CD4-positive, CD25-positive, alpha-beta regulatory T cell (primary cell): ENCODE measurements at regions not wholly inside any gene's neighbourhood (a gene's known extent, or its start where the extent isn't known, plus 50 kb on each side); places are given as distances from the start of the nearest gene placed in this dataset.
"Not testable (repeated sequence)": the region's sequence is repeated elsewhere in the genome, so short reads cannot be mapped to it uniquely, and the experiment has no call there.

Experiments
- ATAC-seq, 2 donors: fragments of 150-1000 bp; cut with Tn5 transposase; one replicate each; pipeline ENCODE4 v1.10.0; 2021; ENCODE audit warnings: low read depth in 2 of 2, moderate number of reproducible peaks in 2 of 2, moderate library complexity in 1 of 2
- DNase-seq, 3 donors: peaks; one replicate each; pipeline versions ENCODE4 v3.0.0 to v3.0.0-alpha.2; 2012 to 2022; ENCODE audit warnings: mixed read lengths in 1 of 3
- H3K27ac ChIP-seq: one replicate; pipeline ENCODE4 v1.7.0; 2013; ENCODE audit warnings: mild to moderate bottlenecking, low read length; ENCODE audit not compliant: insufficient read depth, poor library complexity, severe bottlenecking
- H3K27me3 ChIP-seq: one replicate; pipeline ENCODE4 v1.7.0; 2013; ENCODE audit warnings: low read length; ENCODE audit not compliant: control insufficient read depth, insufficient read depth
- H3K36me3 ChIP-seq: one replicate; pipeline ENCODE4 v1.7.0; 2013; ENCODE audit warnings: mild to moderate bottlenecking, low read length, moderate library complexity; ENCODE audit not compliant: control insufficient read depth, insufficient read depth
- H3K4me1 ChIP-seq: 2 replicates; pipeline ENCODE4 v1.7.0; 2013; ENCODE audit warnings: mild to moderate bottlenecking, low read length; ENCODE audit not compliant: insufficient read depth, control insufficient read depth, poor library complexity, severe bottlenecking
- H3K4me3 ChIP-seq: one replicate; pipeline ENCODE4 v1.7.0; 2013; ENCODE audit warnings: low read depth, mild to moderate bottlenecking, low read length, moderate library complexity
- H3K9me3 ChIP-seq, 2 experiments: 1 replicate in 1 of 2; 2 replicates in 1 of 2; pipeline ENCODE4 v1.7.0; 2013; ENCODE audit warnings: low read length in 2 of 2, mild to moderate bottlenecking in 1 of 2, moderate library complexity in 1 of 2; ENCODE audit not compliant: control insufficient read depth in 2 of 2
- H3K27ac Mint-ChIP-seq, 3 donors: one replicate each; pipeline ENCODE4 v1.8.0; 2020 to 2022; ENCODE audit warnings: mild to moderate bottlenecking in 3 of 3, mixed read lengths in 3 of 3, moderate library complexity in 2 of 3
- H3K27me3 Mint-ChIP-seq: one replicate; pipeline ENCODE4 v1.8.0; 2022; ENCODE audit warnings: mild to moderate bottlenecking, mixed read lengths
- H3K36me3 Mint-ChIP-seq: one replicate; pipeline ENCODE4 v1.8.0; 2020; ENCODE audit warnings: mixed read lengths
- H3K4me1 Mint-ChIP-seq, 4 donors: one replicate each; pipeline ENCODE4 v1.8.0; 2020 to 2022; ENCODE audit warnings: mixed read lengths in 4 of 4, mild to moderate bottlenecking in 1 of 4
- H3K4me3 Mint-ChIP-seq, 4 donors: one replicate each; pipeline ENCODE4 v1.8.0; 2020 to 2022; ENCODE audit warnings: mild to moderate bottlenecking in 4 of 4, mixed read lengths in 4 of 4, moderate library complexity in 3 of 4
- H3K9me3 Mint-ChIP-seq, 7 donors: one replicate each; pipeline ENCODE4 v1.8.0; 2020 to 2022; ENCODE audit warnings: mixed read lengths in 7 of 7, mild to moderate bottlenecking in 3 of 7, moderate library complexity in 2 of 7

DNA sequence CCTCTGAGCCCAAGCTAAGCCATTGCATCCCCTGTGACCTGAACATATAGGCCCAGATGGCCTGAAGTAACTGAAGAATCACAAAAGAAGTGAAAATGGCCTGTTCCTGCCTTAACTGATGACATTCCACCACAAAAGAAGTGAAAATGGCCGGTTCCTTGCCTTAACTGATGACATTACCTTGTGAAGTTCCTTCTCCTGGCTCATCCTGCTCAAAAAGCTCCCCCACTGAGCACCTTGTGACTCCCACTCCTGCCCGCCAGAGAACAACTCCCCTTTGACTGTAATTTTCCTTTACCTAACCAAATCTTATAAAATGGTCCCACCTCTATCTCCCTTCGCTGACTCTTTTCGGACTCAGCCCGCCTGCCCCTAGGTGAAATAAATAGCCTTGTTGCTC, 399.5 kb upstream of the ZNF804A start:
- not testable (repeated sequence) for H3K27ac Mint-ChIP-seq, H3K27me3 Mint-ChIP-seq, H3K9me3 Mint-ChIP-seq, H3K4me3 ChIP-seq, DNase-seq, H3K27me3 ChIP-seq, H3K36me3 ChIP-seq, H3K36me3 Mint-ChIP-seq, H3K4me1 ChIP-seq, H3K27ac ChIP-seq, H3K4me1 Mint-ChIP-seq, ATAC-seq, H3K4me3 Mint-ChIP-seq, H3K9me3 ChIP-seq

GRCh38 chr2:184199274-184199673, 399.1 kb upstream of the ZNF804A start:
- H3K4me1 Mint-ChIP-seq: no peaks in the 10 kb centered on the region
- Histone ChIP-seq H3K27me3 (no peaks in the 10 kb centered on the region), H3K9me3 (peaks cover 0 to 5% of the 10 kb centered on the region in 2 experiments), H3K4me1 (no peaks in the 10 kb centered on the region), H3K36me3 (no peaks in the 10 kb centered on the region), H3K4me3 (no peak overlapping the region), H3K27ac (no peak overlapping the region)
- H3K9me3 Mint-ChIP-seq: peaks cover 0 to 7% (median 0%) of the 10 kb centered on the region in 7 donors
- H3K27me3 Mint-ChIP-seq: no peaks in the 10 kb centered on the region
- no peak overlapping the region for H3K4me3 Mint-ChIP-seq
- DNase-seq (no peak), ATAC-seq (no peak)
- no peaks in the 10 kb centered on the region for H3K36me3 Mint-ChIP-seq
- H3K27ac Mint-ChIP-seq: no peak overlapping the region

- DNase-seq (no peak), ATAC-seq (no peak)
- Mint-ChIP-seq H3K9me3 (peaks cover 0 to 7% (median 0%) of the 10 kb centered on the region in 7 donors), H3K36me3 (no peaks in the 10 kb centered on the region), H3K4me3 (no peak overlapping the region), H3K4me1 (no peaks in the 10 kb centered on the region), H3K27ac (no peak overlapping the region), H3K27me3 (no peaks in the 10 kb centered on the region)
- H3K36me3 ChIP-seq: no peaks in the 10 kb centered on the region
- no peak overlapping the region for H3K4me3 ChIP-seq
- no peaks in the 10 kb centered on the region for H3K27me3 ChIP-seq
- peaks cover 0 to 5% of the 10 kb centered on the region in 2 experiments for H3K9me3 ChIP-seq
- H3K4me1 ChIP-seq: no peaks in the 10 kb centered on the region
- no peak overlapping the region for H3K27ac ChIP-seq
Measured at GRCh38 chr2:184201246-184201645, 397.1 kb upstream of the ZNF804A start.

GRCh38 chr2:184203661-184204060, 394.7 kb upstream of the ZNF804A start:
- Histone ChIP-seq H3K36me3 (no peaks in the 10 kb centered on the region), H3K27me3 (no peaks in the 10 kb centered on the region), H3K4me1 (no peaks in the 10 kb centered on the region), H3K9me3 (peaks cover 0 to 5% of the 10 kb centered on the region in 2 experiments), H3K27ac (no peak overlapping the region), H3K4me3 (no peak overlapping the region)
- no peaks in the 10 kb centered on the region for H3K36me3 Mint-ChIP-seq
- no peak overlapping the region for H3K27ac Mint-ChIP-seq
- H3K4me1 Mint-ChIP-seq: no peaks in the 10 kb centered on the region
- no peak for DNase-seq
- H3K9me3 Mint-ChIP-seq: peaks cover 0 to 7% (median 0%) of the 10 kb centered on the region in 7 donors
- H3K4me3 Mint-ChIP-seq: no peak overlapping the region
- ATAC-seq: no peak
- no peaks in the 10 kb centered on the region for H3K27me3 Mint-ChIP-seq

DNA sequence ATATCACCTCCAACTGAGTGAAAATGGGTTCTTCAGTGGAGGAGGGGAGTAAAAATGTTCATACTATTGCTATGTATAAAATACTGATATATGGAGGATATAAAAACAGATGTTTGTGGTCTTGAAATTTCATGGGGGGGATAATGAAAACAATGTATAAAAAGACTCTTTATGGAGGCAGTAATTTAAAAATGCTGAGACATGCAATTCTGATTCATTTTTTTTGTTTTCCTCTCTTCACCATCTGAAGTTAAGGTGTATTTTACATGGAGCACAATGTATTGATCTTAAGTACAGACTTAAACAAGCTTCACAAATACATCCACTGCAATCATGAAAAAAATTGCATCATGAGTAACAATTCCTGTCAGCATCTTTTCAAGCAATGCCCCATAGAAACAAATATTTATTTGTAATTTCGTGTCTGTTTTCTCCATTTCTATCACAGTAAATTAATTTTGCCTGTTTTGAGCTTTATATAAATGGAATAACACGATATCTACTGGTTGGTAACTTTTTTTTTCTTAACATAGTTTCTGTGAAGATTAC, 393.2 kb upstream of the ZNF804A start:
- no peak overlapping the region for H3K4me3 Mint-ChIP-seq
- H3K9me3 Mint-ChIP-seq: peaks cover 0 to 2% (median 0%) of the 10 kb centered on the region in 7 donors
- H3K27ac ChIP-seq: no peak overlapping the region
- H3K4me3 ChIP-seq: no peak overlapping the region
- no peaks in the 10 kb centered on the region for H3K36me3 Mint-ChIP-seq
- H3K27ac Mint-ChIP-seq: no peak overlapping the region
- H3K9me3 ChIP-seq: peaks cover 2 to 5% of the 10 kb centered on the region in 2 experiments
- no peaks in the 10 kb centered on the region for H3K27me3 Mint-ChIP-seq
- H3K4me1 ChIP-seq: no peaks in the 10 kb centered on the region
- ATAC-seq (no peak), DNase-seq (no peak)
- no peaks in the 10 kb centered on the region for H3K4me1 Mint-ChIP-seq
- no peaks in the 10 kb centered on the region for H3K36me3 ChIP-seq
- no peaks in the 10 kb centered on the region for H3K27me3 ChIP-seq

DNA sequence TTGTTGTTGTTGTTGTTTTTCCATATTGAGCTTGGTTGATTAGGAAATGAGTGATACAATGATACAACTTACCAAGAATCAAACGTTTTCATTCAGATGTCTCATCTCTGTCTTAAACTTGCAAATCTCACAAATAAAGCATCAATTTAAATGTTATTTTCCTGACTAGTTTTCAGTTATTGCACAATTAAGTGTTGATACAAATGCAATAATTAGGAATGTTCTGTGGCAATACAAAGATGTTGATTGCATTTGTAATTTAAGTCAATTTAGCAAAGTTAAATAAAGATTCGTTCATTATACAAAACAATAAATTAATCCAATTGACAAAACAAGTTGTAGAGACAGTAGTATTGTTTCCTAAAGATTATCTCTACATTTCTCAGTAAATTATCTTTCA, 392.3 kb upstream of the ZNF804A start:
- no peak overlapping the region for H3K4me3 ChIP-seq
- Mint-ChIP-seq H3K9me3 (peaks cover 0 to 2% (median 0%) of the 10 kb centered on the region in 7 donors), H3K4me1 (no peaks in the 10 kb centered on the region), H3K27me3 (no peaks in the 10 kb centered on the region), H3K27ac (no peak overlapping the region), H3K4me3 (no peak overlapping the region), H3K36me3 (no peaks in the 10 kb centered on the region)
- no peaks in the 10 kb centered on the region for H3K4me1 ChIP-seq
- peaks cover 2 to 5% of the 10 kb centered on the region in 2 experiments for H3K9me3 ChIP-seq
- ATAC-seq: no peak
- H3K36me3 ChIP-seq: no peaks in the 10 kb centered on the region
- no peak for DNase-seq
- no peak overlapping the region for H3K27ac ChIP-seq
- H3K27me3 ChIP-seq: no peaks in the 10 kb centered on the region

DNA sequence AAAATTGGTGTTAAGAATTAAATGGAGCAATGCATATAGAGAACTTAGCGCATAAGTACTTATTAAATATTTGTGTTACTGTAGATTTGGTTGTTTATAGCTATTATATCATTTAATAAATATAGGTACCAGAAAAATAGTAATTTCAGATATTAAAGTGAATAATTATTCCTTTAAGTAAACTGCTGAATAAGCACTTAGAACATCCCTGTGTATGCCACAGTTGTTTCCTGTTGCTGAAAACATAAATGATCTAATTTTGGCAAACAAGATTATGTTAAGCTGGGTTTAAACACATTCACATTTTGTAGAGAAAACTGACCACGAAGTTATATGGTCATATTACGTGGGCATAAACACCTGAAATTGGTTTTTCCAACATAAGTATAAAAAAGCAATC, 388.0 kb upstream of the ZNF804A start:
- H3K27ac Mint-ChIP-seq: no peak overlapping the region
- DNase-seq: no peak
- peaks cover 0 to 19% (median 4%) of the 10 kb centered on the region in 7 donors for H3K9me3 Mint-ChIP-seq
- no peaks in the 10 kb centered on the region for H3K27me3 Mint-ChIP-seq
- Histone ChIP-seq H3K9me3 (peaks cover 0 to 5% of the 10 kb centered on the region in 2 experiments), H3K27ac (no peak overlapping the region), H3K36me3 (no peaks in the 10 kb centered on the region), H3K4me1 (no peaks in the 10 kb centered on the region), H3K27me3 (no peaks in the 10 kb centered on the region), H3K4me3 (no peak overlapping the region)
- H3K36me3 Mint-ChIP-seq: no peaks in the 10 kb centered on the region
- H3K4me3 Mint-ChIP-seq: no peak overlapping the region
- no peak for ATAC-seq
- H3K4me1 Mint-ChIP-seq: no peaks in the 10 kb centered on the region

DNA sequence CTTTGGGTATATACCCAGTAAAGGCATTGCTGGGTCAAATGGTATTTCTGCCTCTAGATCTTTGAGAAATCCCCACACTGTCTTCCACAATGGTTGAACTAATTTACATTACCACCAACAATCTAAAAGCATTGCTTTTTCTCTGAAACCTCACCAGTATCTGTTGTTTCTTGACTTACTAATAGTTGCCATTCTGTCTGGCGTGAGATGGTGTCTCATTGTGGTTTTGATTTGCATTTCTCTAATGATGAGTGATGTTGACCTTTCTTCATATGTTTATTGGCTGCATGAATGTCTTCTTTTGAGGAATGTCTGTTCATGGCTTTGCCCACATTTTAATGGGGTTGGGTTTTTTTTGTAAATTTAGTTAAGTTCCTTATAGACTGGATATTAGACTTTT, 382.6 kb upstream of the ZNF804A start:
- H3K27me3 ChIP-seq: no peaks in the 10 kb centered on the region
- Mint-ChIP-seq H3K27ac (no peak overlapping the region), H3K4me3 (no peak overlapping the region), H3K4me1 (no peaks in the 10 kb centered on the region), H3K27me3 (no peaks in the 10 kb centered on the region), H3K36me3 (no peaks in the 10 kb centered on the region), H3K9me3 (peaks cover 2 to 41% (median 5%) of the 10 kb centered on the region in 7 donors)
- H3K4me3 ChIP-seq: no peak overlapping the region
- no peaks in the 10 kb centered on the region for H3K36me3 ChIP-seq
- no peak overlapping the region for H3K27ac ChIP-seq
- DNase-seq (no peak), ATAC-seq (no peak)
- H3K9me3 ChIP-seq: peaks cover 0 to 2% of the 10 kb centered on the region in 2 experiments
- no peaks in the 10 kb centered on the region for H3K4me1 ChIP-seq
